IMR-90 (cell line): ENCODE measurements at regions not wholly inside any gene's neighbourhood (a gene's known extent, or its start where the extent isn't known, plus 50 kb on each side); places are given as distances from the start of the nearest gene placed in this dataset.

ENCODE experiments used
- ATAC-seq: fragments of 200-7000 bp; cut with Tn5 transposase; 2 replicates; pipeline ENCODE4 v1.9.1; 2020; ENCODE audit warnings: low read depth, mild to moderate bottlenecking, moderate library complexity
- BruUV-seq: library from RNA; stranded (reverse); fragments of 400-500 nt; replicated peaks from 2 replicates; lab custom pipeline; 2021; lab: Mats Ljungman, UMichigan
- CTCF ChIA-PET: fragments of 300-600 bp; formaldehyde crosslinking; extraction: SDS; loops from one replicate; lab custom pipeline; 2021; ENCODE audit warnings: antibody characterized with exemption; lab: Yijun Ruan, JAX
- POLR2A ChIA-PET: fragments of 300-600 bp; sonication (Branson Sonifier 250); formaldehyde crosslinking; loops from one replicate; lab custom pipeline; 2022; ENCODE audit warnings: antibody characterized with exemption; ENCODE audit not compliant: unreplicated experiment; lab: Charles Lee
- DNase-seq: peaks from one replicate; pipeline ENCODE4 v3.0.0; 2013
- H2AFZ ChIP-seq: replicated peaks from 2 replicates; pipeline ENCODE3; 2013; ENCODE audit warnings: low read length, mild to moderate bottlenecking; ENCODE audit not compliant: poor library complexity
- H2AK5ac ChIP-seq: 2 replicates; pipeline ENCODE4 v1.6.1; 2013; ENCODE audit warnings: low read depth, low read length, inconsistent platforms
- H2AK9ac ChIP-seq: replicated peaks from 2 replicates; pipeline ENCODE3; 2013; ENCODE audit warnings: mild to moderate bottlenecking, low read depth, low read length, moderate library complexity; ENCODE audit not compliant: poor library complexity
- H2BK120ac ChIP-seq: 2 replicates; pipeline ENCODE4 v1.6.1; 2013; ENCODE audit warnings: low read depth, low read length, inconsistent platforms
- H2BK15ac ChIP-seq: 3 replicates; pipeline ENCODE4 v1.6.1; 2013; ENCODE audit warnings: low read depth, low read length, inconsistent platforms
- H2BK20ac ChIP-seq: 2 replicates; pipeline ENCODE4 v1.6.1; 2013; ENCODE audit warnings: low read depth, mild to moderate bottlenecking, inconsistent platforms, low read length, moderate library complexity
- H2BK5ac ChIP-seq: 2 replicates; pipeline ENCODE4 v1.6.1; 2013; ENCODE audit warnings: mild to moderate bottlenecking, low read depth, low read length, inconsistent platforms; ENCODE audit not compliant: poor library complexity, severe bottlenecking
- H3K14ac ChIP-seq: replicated peaks from 2 replicates; pipeline ENCODE4 v1.6.1; 2013; ENCODE audit warnings: low read depth, low read length, inconsistent platforms
- H3K18ac ChIP-seq: 2 replicates; pipeline ENCODE4 v1.6.1; 2013; ENCODE audit warnings: low read depth, low read length, control low read depth
- H3K23ac ChIP-seq: 2 replicates; pipeline ENCODE4 v1.6.1; 2013; ENCODE audit warnings: low read depth, low read length, inconsistent platforms
- H3K27ac ChIP-seq: 2 replicates; pipeline ENCODE4 v1.5.1; 2013; ENCODE audit warnings: mild to moderate bottlenecking, control low read depth, low read length; ENCODE audit not compliant: insufficient read depth
- H3K27me3 ChIP-seq: 2 replicates; pipeline ENCODE4 v1.6.1; 2013; ENCODE audit warnings: low read length; ENCODE audit not compliant: control insufficient read depth, insufficient read depth
- H3K36me3 ChIP-seq: 2 replicates; pipeline ENCODE4 v1.6.1; 2013; ENCODE audit warnings: low read length, mixed read lengths; ENCODE audit not compliant: control insufficient read depth, insufficient read depth
- H3K4ac ChIP-seq: 2 replicates; pipeline ENCODE4 v1.6.1; 2013; ENCODE audit warnings: low read depth, low read length, inconsistent platforms
- H3K4me1 ChIP-seq: 2 replicates; pipeline ENCODE4 v1.6.1; 2013; ENCODE audit warnings: low read length, mixed read lengths; ENCODE audit not compliant: control insufficient read depth, insufficient read depth
- H3K4me2 ChIP-seq: 2 replicates; pipeline ENCODE4 v1.6.1; 2013; ENCODE audit warnings: low read depth, mild to moderate bottlenecking, control low read depth, low read length, moderate library complexity
- H3K4me3 ChIP-seq: 2 replicates; pipeline ENCODE4 v1.5.1; 2013; ENCODE audit warnings: low read depth, mild to moderate bottlenecking, control low read depth, low read length, moderate library complexity; ENCODE audit not compliant: insufficient read depth
- H3K56ac ChIP-seq: 2 replicates; pipeline ENCODE4 v1.6.1; 2013; ENCODE audit warnings: low read length, inconsistent platforms; ENCODE audit not compliant: insufficient read depth; ENCODE audit errors: extremely low read depth
- H3K79me1 ChIP-seq, 2 experiments: 2 replicates each; pipeline ENCODE4 v1.6.1; 2013; ENCODE audit warnings: low read length in 2 of 2, inconsistent platforms in 1 of 2, low read depth in 1 of 2
- H3K9ac ChIP-seq: 2 replicates; pipeline ENCODE4 v1.6.1; 2013; ENCODE audit warnings: low read depth, low read length, control low read depth
- H3K9me1 ChIP-seq: 2 replicates; pipeline ENCODE4 v1.6.1; 2013; ENCODE audit warnings: low read length, inconsistent platforms; ENCODE audit not compliant: insufficient read depth
- H3K9me3 ChIP-seq: 2 replicates; pipeline ENCODE4 v1.6.1; 2013; ENCODE audit warnings: low read length; ENCODE audit not compliant: control insufficient read depth, insufficient read depth
- H4K20me1 ChIP-seq: 2 replicates; pipeline ENCODE4 v1.6.1; 2013; ENCODE audit warnings: low read length, inconsistent platforms; ENCODE audit not compliant: insufficient read depth
- H4K5ac ChIP-seq: 2 replicates; pipeline ENCODE4 v1.6.1; 2013; ENCODE audit warnings: mild to moderate bottlenecking, low read depth, low read length, control low read depth
- H4K8ac ChIP-seq, 2 experiments: 2 replicates each; pipeline ENCODE4 v1.6.1; 2013; ENCODE audit warnings: low read depth in 2 of 2, low read length in 2 of 2, control low read depth in 1 of 2, inconsistent platforms in 1 of 2
- H4K91ac ChIP-seq: 2 replicates; pipeline ENCODE4 v1.6.1; 2013; ENCODE audit warnings: low read depth, low read length, inconsistent platforms; ENCODE audit not compliant: insufficient read depth
- CHD1 ChIP-seq: IDR thresholded peaks from 2 replicates; pipeline ENCODE4 v1.6.1; 2012; ENCODE audit warnings: low read depth, low read length, improper control_type of control experiment
- FOS ChIP-seq: fragments of 150-350 bp; IDR thresholded peaks from 2 replicates; pipeline ENCODE4 v1.6.1; 2016; ENCODE audit warnings: low read depth, low read length
- MAZ ChIP-seq: IDR thresholded peaks from 2 replicates; pipeline ENCODE4 v1.6.1; 2012; ENCODE audit warnings: low read depth, mild to moderate bottlenecking, low read length, improper control_type of control experiment, moderate library complexity, borderline replicate concordance
- NFE2L2 ChIP-seq: fragments of 150-350 bp; IDR thresholded peaks from 2 replicates; pipeline ENCODE4 v1.6.1; 2016; ENCODE audit warnings: low read depth, mild to moderate bottlenecking, low read length
- SMC3 ChIP-seq: fragments of 150-350 bp; IDR thresholded peaks from 2 replicates; pipeline ENCODE4 v1.6.1; 2016; ENCODE audit warnings: low read depth, mild to moderate bottlenecking, antibody characterized with exemption, low read length, moderate library complexity
- WGBS, 2 experiments: methylation state at CpG; one replicate each; pipeline versions ENCODE4 v1.1.5 to v1.1.7; 2013; ENCODE audit warnings: missing lambda C conversion rate in 2 of 2; ENCODE audit not compliant: insufficient read length in 1 of 2; ENCODE audit errors: extremely low coverage in 2 of 2; 5-methylcytosine and 5-hydroxymethylcytosine counted together
- dilution Hi-C: fragments of 300-500 bp; cut with HindIII; formaldehyde crosslinking; loops from one replicate; pipeline ENCODE4 v1.14.3; 2018; ENCODE audit warnings: low sequenced_read_pairs; ENCODE audit not compliant: unreplicated experiment
- in situ Hi-C: fragments of 300-500 bp; cut with MboI; formaldehyde crosslinking; loops from 3 replicates; pipeline ENCODE4 v1.14.3; 2019; ENCODE audit warnings: low sequenced_read_pairs, inconsistent platforms, mixed read lengths
- intact Hi-C: fragments of 100-400 bp; cut with micrococcal nuclease; formaldehyde crosslinking; loops from 2 replicates; pipeline ENCODE4 v1.10.0; 2022
- TF ChIP-seq, protein P1 (sequence below): conservative IDR thresholded peaks from 2 replicates; pipeline ENCODE4 v1.5.1; 2012; ENCODE audit warnings: mild to moderate bottlenecking, low read depth, low read length, improper control_type of control experiment

DNA sequence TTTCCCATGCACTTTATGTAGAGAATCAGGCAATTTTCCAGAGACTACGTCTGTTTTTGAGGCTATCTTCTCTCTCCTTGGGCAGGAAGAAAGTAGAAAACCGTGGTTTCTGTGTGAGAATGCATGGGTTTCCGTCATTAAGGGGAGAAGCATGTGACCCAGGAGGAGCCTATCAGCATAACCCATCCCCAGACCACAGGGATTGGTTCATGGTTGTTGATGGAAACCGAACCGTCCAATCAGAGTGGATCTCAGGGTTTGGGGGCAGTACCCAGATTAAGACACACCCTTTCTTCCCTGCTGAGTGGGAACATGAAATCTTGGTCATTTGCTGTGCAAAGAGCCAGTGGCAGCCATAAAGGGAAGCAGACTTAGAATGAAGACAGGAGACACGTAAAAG, 517.8 kb downstream of the MN1 start:
- no peak overlapping the region for H2BK5ac ChIP-seq
- H4K91ac ChIP-seq = no peak overlapping the region
- H2AFZ ChIP-seq = no peak overlapping the region
- H3K79me1 ChIP-seq = no peaks in the 10 kb centered on the region
- in situ Hi-C loops = no loop called here
- CTCF ChIA-PET = interaction anchor here (0.6 kb wide), 1 partner anchor 161 kb away, joined by 4 read pairs; no protein-coding TSS in a partner anchor
- H3K18ac ChIP-seq = no peak overlapping the region
- H2AK9ac ChIP-seq = no peak overlapping the region
- no peak overlapping the region for H2AK5ac ChIP-seq
- no peaks in the 10 kb centered on the region for H3K9me1 ChIP-seq
- DNase-seq (peak; percentile 1), ATAC-seq (no peak)
- no peak overlapping the region for H2BK20ac ChIP-seq
- H3K4ac ChIP-seq = no peak overlapping the region
- H3K27ac ChIP-seq = no peak overlapping the region
- no peaks in the 10 kb centered on the region for H3K4me1 ChIP-seq
- BruUV-seq = no TSS peak
- H3K4me3 ChIP-seq = no peak overlapping the region
- POLR2A ChIA-PET = no interaction called here
- dilution Hi-C loops = no loop called here
- H4K20me1 ChIP-seq = no peaks in the 10 kb centered on the region
- WGBS, 2 experiments = no CpG with 5 or more reads among the region's 6 CpGs
- H3K14ac ChIP-seq = no peak overlapping the region
- H3K4me2 ChIP-seq = no peak overlapping the region
- H2BK120ac ChIP-seq = no peak overlapping the region
- no peak overlapping the region for H2BK15ac ChIP-seq
- no peaks in the 10 kb centered on the region for H3K36me3 ChIP-seq
- H3K9me3 ChIP-seq = no peaks in the 10 kb centered on the region
- no peak overlapping the region for H3K56ac ChIP-seq
- no peak overlapping the region for H3K9ac ChIP-seq
- no peak overlapping the region for H4K5ac ChIP-seq
- no peak overlapping the region for H4K8ac ChIP-seq
- H3K23ac ChIP-seq = no peak overlapping the region
- peaks cover 25% of the 10 kb centered on the region for H3K27me3 ChIP-seq
- TF ChIP-seq MAZ = no peak
- TF ChIP-seq FOS = no peak
- no peak for TF ChIP-seq SMC3
- TF ChIP-seq NFE2L2 = no peak
- TF ChIP-seq, protein P1, sequence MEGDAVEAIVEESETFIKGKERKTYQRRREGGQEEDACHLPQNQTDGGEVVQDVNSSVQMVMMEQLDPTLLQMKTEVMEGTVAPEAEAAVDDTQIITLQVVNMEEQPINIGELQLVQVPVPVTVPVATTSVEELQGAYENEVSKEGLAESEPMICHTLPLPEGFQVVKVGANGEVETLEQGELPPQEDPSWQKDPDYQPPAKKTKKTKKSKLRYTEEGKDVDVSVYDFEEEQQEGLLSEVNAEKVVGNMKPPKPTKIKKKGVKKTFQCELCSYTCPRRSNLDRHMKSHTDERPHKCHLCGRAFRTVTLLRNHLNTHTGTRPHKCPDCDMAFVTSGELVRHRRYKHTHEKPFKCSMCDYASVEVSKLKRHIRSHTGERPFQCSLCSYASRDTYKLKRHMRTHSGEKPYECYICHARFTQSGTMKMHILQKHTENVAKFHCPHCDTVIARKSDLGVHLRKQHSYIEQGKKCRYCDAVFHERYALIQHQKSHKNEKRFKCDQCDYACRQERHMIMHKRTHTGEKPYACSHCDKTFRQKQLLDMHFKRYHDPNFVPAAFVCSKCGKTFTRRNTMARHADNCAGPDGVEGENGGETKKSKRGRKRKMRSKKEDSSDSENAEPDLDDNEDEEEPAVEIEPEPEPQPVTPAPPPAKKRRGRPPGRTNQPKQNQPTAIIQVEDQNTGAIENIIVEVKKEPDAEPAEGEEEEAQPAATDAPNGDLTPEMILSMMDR = no peak
- no peak for TF ChIP-seq CHD1
- intact Hi-C loops = no loop called here
